Jurkat, Clone E6-1 (cell line): ENCODE measurements at regions not wholly inside any gene's neighbourhood (a gene's known extent, or its start where the extent isn't known, plus 50 kb on each side); places are given as distances from the start of the nearest gene placed in this dataset.
"Not testable (repeated sequence)": the region's sequence is repeated elsewhere in the genome, so short reads cannot be mapped to it uniquely, and the experiment has no call there.

Experiments used
- DNase-seq: peaks from one replicate; pipeline ENCODE4 v3.0.0-alpha.2; 2011; ENCODE audit warnings: low read depth, low spot score
- H3K4me3 ChIP-seq: 2 replicates; pipeline ENCODE4 v1.5.1; 2011; ENCODE audit warnings: mild to moderate bottlenecking, low read length, control low read depth, moderate library complexity

- DNase-seq, H3K4me3 ChIP-seq: not testable (repeated sequence)
Observed at GRCh38 chr3:185306286-185306685, 52.4 kb upstream of the EHHADH start.

GRCh38 chr3:185306847-185307246 is 53.0 kb upstream of the EHHADH start:
- H3K4me3 ChIP-seq, result no peak overlapping the region
- no peak for DNase-seq

GRCh38 chr3:185308126-185308754 is 54.4 kb upstream of the EHHADH start:
- no peak overlapping the region for H3K4me3 ChIP-seq
- DNase-seq, result peak; percentile 55

- no peak for DNase-seq
- no peak overlapping the region for H3K4me3 ChIP-seq
Observed at GRCh38 chr3:185309302-185309701, 53.6 kb upstream of the MAP3K13 start.

- DNase-seq, result no peak
- no peak overlapping the region for H3K4me3 ChIP-seq
Observed at GRCh38 chr3:185309795-185310194, 53.1 kb upstream of the MAP3K13 start.

GRCh38 chr3:185311991-185312390 is 50.9 kb upstream of the MAP3K13 start:
- DNase-seq, result no peak

More at GRCh38 chr3:185311991-185312390, 50.9 kb upstream of the MAP3K13 start:
- H3K4me3 ChIP-seq, result no peak overlapping the region
